Ascending aorta (tissue), 2 donors: ENCODE measurements at regions not wholly inside any gene's neighbourhood (a gene's known extent, or its start where the extent isn't known, plus 50 kb on each side); places are given as distances from the start of the nearest gene placed in this dataset.

ENCODE experiments used
- DNase-seq, 2 donors: peaks; one replicate each; pipeline ENCODE4 v3.0.0-alpha.2; 2019; ENCODE audit warnings: low spot score in 2 of 2
- H3K27ac ChIP-seq, 2 donors: fragments of 200-600 bp; sonication (generic); one replicate each; pipeline ENCODE4 v1.5.1; 2016 to 2017; ENCODE audit warnings: mild to moderate bottlenecking in 1 of 2
- H3K27me3 ChIP-seq: fragments of 200-600 bp; sonication (generic); one replicate; pipeline ENCODE4 v1.5.1; 2017
- H3K36me3 ChIP-seq, 2 donors: fragments of 200-600 bp; sonication (generic); one replicate each; pipeline ENCODE4 v1.5.1; 2016
- H3K4me1 ChIP-seq, 2 donors: fragments of 200-600 bp; sonication (generic); one replicate each; pipeline ENCODE4 v1.5.1; 2016 to 2017; ENCODE audit warnings: mild to moderate bottlenecking in 1 of 2
- H3K4me3 ChIP-seq, 2 donors: fragments of 200-600 bp; sonication (generic); one replicate each; pipeline ENCODE4 v1.5.1; 2016 to 2017; ENCODE audit warnings: mild to moderate bottlenecking in 1 of 2
- H3K9me3 ChIP-seq, 2 donors: fragments of 200-600 bp; sonication (generic); one replicate each; pipeline ENCODE4 v1.5.1; 2016
- intact Hi-C: fragments of 100-400 bp; cut with DNase I; formaldehyde crosslinking; loops from one replicate; pipeline ENCODE4 v1.15.1; 2023
- TF ChIP-seq, protein P1 (sequence below), 3 experiments: fragments of 200-600 bp in 2 of 3; fragments of 450-650 bp in 1 of 3; sonication (generic) in 2 of 3; IDR thresholded peaks; one replicate each; pipeline ENCODE4 v1.5.1; 2016 to 2019; ENCODE audit warnings: antibody characterized with exemption in 3 of 3, mild to moderate bottlenecking in 1 of 3, moderate library complexity in 1 of 3

DNA sequence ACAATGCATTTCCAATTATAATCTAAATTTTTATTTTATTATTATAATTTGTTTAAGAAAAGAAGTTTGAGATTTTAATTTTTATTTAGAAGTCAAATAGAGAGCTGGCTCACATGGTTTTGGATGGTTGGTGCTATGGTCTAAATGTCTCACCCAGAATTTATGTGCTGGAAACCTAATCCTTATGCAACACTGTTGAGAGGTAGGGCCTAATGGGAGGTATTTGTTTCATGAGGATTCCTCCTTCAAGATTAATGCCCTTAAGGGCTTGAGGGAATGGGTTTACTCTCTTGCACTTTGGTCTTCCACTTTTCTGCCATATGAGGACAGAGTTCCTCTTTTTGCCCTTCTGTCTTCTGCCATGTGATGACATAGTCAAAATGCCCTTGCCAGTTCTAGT lies 960.5 kb upstream of the IGFBP7 start:
- intact Hi-C loops, result no loop called here
- H3K9me3 ChIP-seq, result no peaks in the 10 kb centered on the region
- no peaks in the 10 kb centered on the region for H3K27me3 ChIP-seq
- no peaks in the 10 kb centered on the region for H3K4me1 ChIP-seq
- DNase-seq, result no peak
- no peaks in the 10 kb centered on the region for H3K36me3 ChIP-seq
- H3K4me3 ChIP-seq, result no peak overlapping the region
- TF ChIP-seq, protein P1, sequence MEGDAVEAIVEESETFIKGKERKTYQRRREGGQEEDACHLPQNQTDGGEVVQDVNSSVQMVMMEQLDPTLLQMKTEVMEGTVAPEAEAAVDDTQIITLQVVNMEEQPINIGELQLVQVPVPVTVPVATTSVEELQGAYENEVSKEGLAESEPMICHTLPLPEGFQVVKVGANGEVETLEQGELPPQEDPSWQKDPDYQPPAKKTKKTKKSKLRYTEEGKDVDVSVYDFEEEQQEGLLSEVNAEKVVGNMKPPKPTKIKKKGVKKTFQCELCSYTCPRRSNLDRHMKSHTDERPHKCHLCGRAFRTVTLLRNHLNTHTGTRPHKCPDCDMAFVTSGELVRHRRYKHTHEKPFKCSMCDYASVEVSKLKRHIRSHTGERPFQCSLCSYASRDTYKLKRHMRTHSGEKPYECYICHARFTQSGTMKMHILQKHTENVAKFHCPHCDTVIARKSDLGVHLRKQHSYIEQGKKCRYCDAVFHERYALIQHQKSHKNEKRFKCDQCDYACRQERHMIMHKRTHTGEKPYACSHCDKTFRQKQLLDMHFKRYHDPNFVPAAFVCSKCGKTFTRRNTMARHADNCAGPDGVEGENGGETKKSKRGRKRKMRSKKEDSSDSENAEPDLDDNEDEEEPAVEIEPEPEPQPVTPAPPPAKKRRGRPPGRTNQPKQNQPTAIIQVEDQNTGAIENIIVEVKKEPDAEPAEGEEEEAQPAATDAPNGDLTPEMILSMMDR (IDR thresholded peaks at IDR 0.05), result no peak
- H3K27ac ChIP-seq, result no peak overlapping the region

DNA sequence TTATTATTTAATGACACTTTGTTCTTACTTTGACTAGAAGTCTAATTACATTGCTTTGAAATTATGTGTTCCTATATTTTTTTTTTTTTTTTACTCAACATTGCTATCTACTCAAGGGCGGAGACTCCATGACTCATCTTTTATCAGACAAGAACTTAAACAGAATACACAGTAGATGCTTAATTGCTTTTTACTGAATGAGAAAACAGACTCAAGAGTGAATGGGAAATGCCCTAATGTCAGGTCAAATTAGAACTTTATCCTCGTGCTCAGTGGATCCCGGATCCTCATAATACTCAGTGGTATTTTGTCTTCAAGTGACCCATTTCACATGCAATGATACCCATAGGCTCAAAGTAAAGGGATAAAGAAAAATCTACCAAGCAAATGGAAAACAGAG lies 954.5 kb upstream of the IGFBP7 start:
- Histone ChIP-seq H3K27ac (no peak overlapping the region), H3K27me3 (no peaks in the 10 kb centered on the region), H3K4me3 (no peak overlapping the region), H3K9me3 (no peaks in the 10 kb centered on the region), H3K36me3 (no peaks in the 10 kb centered on the region), H3K4me1 (no peaks in the 10 kb centered on the region)
- no peak for DNase-seq
- TF ChIP-seq, protein P1 (IDR thresholded peaks at IDR 0.05), result no peak
- intact Hi-C loops, result no loop called here

DNA sequence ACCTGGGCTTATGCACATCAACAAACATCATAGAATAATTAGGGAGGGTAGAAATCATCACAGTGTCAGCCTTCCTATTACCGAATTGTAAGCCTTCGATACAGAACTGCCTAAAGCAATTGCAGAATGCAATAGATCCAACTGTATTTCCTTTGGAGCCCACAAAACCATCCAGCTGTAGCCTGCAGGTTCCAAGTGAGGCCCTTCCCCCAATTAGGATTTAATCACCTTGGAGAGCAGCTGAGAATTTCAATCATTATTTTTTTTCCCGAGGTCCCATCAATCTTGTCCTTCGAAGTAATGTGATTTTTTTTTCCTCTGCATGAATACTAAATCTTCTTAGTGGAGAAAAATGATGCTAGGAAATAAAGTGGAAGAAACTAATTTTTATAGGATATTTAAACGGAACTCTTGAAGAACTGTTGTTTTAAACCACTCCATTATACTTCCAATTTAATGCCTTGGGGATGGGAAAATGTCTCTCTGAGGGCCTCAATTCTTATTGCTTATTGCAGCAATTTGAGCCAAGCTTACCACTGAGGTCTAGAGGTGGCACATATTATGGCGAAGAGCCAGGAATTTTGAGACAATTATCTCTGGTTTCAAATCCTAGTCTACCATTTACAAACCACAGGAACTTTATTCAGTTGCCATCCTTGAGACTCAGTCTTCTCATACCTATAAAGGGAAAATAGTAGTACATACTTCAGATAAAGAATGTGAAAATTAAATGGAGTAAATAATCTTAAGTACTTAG lies 953.4 kb upstream of the IGFBP7 start:
- no peaks in the 10 kb centered on the region for H3K36me3 ChIP-seq
- H3K27ac ChIP-seq, result no peak overlapping the region
- DNase-seq, result no peak
- TF ChIP-seq, protein P1 (IDR thresholded peaks at IDR 0.05), result no peak
- no peaks in the 10 kb centered on the region for H3K9me3 ChIP-seq
- H3K4me3 ChIP-seq, result no peak overlapping the region
- intact Hi-C loops, result no loop called here
- no peaks in the 10 kb centered on the region for H3K27me3 ChIP-seq
- no peaks in the 10 kb centered on the region for H3K4me1 ChIP-seq

DNA sequence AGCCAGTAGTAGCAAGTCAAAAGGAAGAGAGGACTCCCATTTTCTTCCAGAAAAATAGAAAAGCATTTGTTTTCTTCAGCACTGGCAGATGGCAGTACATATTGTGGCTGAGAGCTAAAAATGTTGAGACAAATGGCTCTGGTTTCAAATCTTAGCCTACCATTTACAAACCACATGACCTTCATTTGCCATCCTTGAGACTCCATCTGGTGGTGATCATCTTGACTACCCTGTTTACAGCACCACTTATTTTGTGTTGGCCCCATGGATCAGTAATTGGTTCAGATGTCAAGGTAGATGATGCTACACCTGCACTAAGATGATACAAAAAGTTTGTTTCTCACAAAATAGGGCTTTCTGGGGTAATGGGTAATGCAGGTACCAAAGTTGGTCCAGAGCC lies 951.8 kb upstream of the IGFBP7 start:
- Histone ChIP-seq H3K27ac (no peak overlapping the region), H3K9me3 (no peaks in the 10 kb centered on the region), H3K4me1 (no peaks in the 10 kb centered on the region), H3K36me3 (no peaks in the 10 kb centered on the region), H3K4me3 (no peak overlapping the region), H3K27me3 (no peaks in the 10 kb centered on the region)
- DNase-seq, result no peak
- TF ChIP-seq, protein P1 (IDR thresholded peaks at IDR 0.05), result no peak
- intact Hi-C loops, result no loop called here

DNA sequence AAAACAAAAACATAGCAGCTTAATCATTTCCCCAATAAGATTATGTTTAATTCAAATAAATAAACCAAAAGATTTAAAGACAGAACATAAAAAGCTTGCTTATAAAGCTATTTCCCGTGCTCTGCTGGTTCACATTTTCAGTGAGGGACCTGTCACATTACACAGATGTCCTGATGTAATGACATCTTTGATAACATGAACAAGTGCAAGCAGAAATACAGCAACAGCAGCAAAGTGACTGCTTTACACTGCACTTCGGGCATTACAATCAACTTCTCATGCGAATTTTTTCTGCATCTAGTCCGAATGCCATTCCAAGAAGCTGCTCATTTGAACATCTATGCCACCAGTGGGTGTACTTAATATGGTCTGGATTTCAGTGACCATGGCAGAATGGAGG lies 940.3 kb upstream of the IGFBP7 start:
- Histone ChIP-seq H3K27me3 (no peaks in the 10 kb centered on the region), H3K4me1 (no peaks in the 10 kb centered on the region), H3K36me3 (no peaks in the 10 kb centered on the region), H3K4me3 (no peak overlapping the region), H3K9me3 (no peaks in the 10 kb centered on the region), H3K27ac (no peak overlapping the region)
- no peak for DNase-seq
- intact Hi-C loops, result no loop called here
- TF ChIP-seq, protein P1 (IDR thresholded peaks at IDR 0.05), result no peak

DNA sequence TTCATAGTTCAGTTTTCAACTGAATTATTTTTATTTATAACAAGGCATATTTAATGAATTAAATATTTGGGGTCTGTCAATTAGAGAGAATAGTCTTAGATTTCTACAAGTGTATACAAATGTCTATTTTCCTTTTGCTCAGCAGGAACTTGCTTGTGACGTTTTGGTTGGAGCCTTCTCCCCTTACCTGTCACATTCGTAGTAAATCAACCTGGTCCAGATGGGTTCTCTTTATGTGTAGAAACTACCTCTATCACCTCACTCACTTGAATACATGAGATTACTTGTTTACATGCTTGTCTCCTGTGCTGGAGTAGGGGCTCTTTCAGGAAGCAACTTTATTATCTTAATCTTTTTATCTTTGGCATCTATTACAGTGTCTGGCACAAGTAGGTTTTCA lies 938.3 kb upstream of the IGFBP7 start:
- H3K4me1 ChIP-seq, result no peaks in the 10 kb centered on the region
- H3K9me3 ChIP-seq, result no peaks in the 10 kb centered on the region
- TF ChIP-seq, protein P1 (IDR thresholded peaks at IDR 0.05), result no peak
- no peak overlapping the region for H3K4me3 ChIP-seq
- intact Hi-C loops, result no loop called here
- H3K27ac ChIP-seq, result no peak overlapping the region
- H3K27me3 ChIP-seq, result no peaks in the 10 kb centered on the region
- H3K36me3 ChIP-seq, result no peaks in the 10 kb centered on the region
- no peak for DNase-seq
